ENCODE measurements at regions not wholly inside any gene's neighbourhood (a gene's known extent, or its start where the extent isn't known, plus 50 kb on each side); places are given as distances from the start of the nearest gene placed in this dataset.

DNA sequence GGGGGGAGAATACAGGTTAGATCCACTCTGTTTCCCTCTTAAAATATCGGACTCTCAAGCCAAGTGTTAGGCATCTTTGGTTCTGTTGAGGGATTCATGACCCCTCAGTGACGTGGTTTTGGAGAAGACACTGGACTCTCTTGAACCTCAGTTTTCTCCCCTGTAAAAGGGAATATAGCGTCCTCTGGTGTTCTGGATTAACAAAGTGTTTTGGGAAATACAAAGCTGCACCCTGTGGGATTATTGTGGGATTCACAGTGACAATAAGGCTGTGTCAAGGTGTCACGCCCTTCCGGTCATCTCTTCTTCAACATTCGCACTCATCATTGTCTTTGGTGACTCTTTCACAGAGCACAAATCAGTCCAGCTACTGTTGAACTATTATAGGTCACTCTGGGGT is 139.0 kb downstream of the IRX1 start:
- no peak for DNase-seq (ENCODE audit: low read depth in 2 of 3, low spot score in 1 of 3)

DNA sequence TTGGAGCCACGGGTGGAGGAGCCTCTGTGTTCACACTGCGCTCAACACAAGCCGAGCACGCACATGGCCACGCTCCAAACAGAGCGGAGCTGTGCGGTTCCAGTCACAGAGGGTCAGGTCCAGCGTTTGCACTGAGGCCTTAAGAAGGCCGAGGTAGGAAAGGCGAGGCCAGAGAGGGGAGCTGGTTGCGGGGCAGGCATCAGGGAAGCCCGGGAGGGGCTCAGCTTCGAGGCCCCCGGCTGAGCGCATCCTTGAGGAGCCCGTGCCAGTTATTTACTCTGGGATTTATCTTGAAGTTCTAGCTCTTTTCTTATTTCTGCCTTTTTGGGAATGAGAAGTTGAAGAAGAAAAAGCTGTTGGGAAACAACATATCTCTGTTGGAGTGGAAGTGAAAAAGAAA is 140.8 kb downstream of the IRX1 start:
- no peak for DNase-seq (ENCODE audit: low read depth in 2 of 3, low spot score in 1 of 3)

DNA sequence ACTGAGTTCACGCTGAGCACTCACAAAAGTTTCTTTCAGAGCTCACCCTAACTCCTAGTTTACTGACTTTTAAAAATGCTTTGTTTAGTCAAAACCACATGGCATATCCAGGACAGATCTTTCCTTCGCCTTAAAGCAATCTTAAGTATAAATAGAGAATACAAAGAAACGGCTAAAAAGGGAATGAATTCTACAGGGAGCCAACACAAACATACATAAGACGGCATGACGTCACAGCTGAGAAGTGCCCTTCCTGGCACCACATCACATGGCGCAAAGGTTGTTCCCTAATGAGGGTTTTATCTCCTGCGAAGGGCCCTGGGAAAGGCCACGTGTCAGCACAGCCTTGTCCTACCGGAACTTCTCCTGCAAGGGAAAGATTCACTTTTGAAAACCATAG is 141.3 kb downstream of the IRX1 start:
- DNase-seq (ENCODE audit: low read depth in 2 of 3, low spot score in 1 of 3): no peak

DNA sequence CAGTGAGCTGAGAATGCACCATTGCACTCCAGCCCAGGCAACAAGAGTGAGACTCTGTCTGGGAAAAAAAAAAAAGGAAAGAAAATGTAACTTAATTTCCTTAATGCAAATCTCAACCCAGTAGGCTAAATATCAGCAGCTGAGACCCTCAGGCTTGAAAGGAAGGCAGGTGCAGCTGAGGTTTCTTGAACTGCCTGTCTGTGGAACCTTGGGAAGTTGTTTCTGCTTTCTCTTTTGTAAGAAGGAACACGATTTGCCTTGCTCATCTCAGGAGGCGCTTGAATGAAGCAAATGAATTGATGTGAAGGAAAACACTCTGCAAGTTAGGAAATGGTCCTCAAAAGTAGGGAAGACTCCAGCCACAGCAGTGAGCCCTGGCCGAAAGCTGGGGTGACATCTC is 143.3 kb downstream of the IRX1 start:
- no peak for DNase-seq (ENCODE audit: low read depth in 2 of 3, low spot score in 1 of 3)

DNA sequence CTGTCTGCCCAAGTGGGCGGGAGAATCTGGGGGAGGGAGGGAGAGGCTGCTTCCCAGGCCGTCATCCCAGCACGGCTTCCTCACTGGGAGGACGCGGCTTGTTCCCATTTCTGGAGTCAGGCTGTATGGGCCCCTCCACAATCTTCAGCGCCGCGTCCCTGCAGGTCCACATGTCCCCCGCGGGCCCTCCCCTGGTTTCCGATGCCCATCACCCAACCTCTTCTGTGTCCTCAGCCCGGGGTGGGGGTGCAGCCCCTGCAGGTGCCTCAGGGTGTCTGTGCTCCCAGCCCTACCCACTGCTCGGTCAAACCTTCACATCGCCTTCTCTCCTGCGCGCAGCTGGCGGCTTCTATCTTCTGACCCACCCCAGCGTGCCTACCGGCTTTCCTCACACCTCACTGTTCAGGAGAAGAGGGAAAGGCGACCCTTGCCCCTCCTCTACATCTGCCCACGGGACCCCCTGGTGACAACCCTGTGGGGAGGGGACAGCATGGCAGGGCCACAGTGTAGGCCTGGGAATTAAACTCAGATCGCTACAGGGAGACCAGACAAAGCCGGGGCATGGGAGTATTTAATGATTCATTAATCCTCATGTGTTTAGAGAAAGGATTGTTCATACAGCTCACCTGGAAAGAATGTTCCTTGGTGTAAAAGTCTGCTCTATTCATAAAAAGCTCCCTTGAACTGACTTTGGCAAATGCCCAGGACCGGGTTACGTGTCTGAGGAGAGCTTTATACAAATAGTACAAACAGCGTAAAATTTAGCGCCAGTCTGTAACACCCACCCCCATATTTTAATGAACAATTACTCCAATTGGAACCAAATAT is 145.1 kb downstream of the IRX1 start:
- no peak for DNase-seq (ENCODE audit: low read depth in 2 of 3, low spot score in 1 of 3)

DNA sequence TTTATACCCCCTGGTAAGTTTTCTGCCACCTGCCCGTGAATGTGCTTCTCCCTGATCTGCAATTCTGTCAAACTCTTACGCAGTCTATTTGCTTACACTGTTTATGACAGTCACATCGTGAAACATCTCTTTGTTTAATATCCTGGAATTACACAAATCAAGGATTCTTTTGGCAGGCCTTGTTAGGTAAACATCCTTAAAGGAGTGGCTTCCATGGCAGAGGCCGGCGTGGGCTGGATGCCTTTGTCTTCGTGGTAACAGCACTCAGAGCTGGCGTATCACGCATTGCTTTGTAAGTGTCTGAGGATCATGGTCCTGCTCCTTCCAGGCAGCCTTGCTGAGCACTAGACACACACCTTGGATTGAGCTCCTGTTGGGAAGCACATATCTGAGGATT is 145.7 kb downstream of the IRX1 start:
- no peak for DNase-seq (ENCODE audit: low read depth in 2 of 3, low spot score in 1 of 3)

DNA sequence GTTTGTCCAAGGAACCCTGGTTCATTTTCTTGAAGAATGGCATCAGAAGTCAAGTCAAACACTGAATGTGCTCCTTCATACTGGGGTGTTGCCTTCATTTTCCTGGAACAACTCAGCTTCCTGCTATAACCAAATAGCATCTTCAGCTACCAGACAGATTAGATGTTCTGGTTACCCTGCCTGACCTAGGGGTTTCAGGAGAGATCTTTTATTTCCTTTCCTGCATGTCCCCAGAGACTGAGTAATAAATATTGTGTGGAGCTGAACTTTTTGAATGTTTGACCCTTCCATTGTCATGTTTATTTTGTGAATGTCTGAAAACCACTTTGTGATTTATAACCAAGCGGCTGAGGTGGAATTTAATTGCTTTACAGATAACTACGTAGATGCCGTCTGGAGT is 147.1 kb downstream of the IRX1 start:
- DNase-seq (ENCODE audit: low read depth in 2 of 3, low spot score in 1 of 3): no peak

DNA sequence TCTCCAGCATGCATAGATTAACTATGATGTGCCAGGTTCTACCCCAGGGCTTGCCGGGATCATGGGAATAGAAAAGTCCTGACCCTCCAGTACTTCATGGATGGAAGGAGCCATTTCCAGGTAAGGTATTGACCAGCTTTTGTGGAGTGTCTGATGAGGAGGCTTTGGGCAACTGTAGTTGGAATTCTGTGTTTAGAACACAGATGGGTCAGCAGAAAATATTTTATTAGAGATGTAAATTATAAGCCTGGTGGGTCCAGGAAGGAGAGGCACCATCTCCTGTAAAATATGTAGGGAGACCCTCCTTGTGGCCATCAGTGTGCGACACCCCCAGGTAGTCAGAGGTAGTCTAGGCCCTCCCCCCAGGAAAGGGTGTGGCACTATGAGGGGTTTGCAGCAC is 156.2 kb downstream of the IRX1 start:
- DNase-seq (ENCODE audit: low read depth in 2 of 3, low spot score in 1 of 3): no peak

DNA sequence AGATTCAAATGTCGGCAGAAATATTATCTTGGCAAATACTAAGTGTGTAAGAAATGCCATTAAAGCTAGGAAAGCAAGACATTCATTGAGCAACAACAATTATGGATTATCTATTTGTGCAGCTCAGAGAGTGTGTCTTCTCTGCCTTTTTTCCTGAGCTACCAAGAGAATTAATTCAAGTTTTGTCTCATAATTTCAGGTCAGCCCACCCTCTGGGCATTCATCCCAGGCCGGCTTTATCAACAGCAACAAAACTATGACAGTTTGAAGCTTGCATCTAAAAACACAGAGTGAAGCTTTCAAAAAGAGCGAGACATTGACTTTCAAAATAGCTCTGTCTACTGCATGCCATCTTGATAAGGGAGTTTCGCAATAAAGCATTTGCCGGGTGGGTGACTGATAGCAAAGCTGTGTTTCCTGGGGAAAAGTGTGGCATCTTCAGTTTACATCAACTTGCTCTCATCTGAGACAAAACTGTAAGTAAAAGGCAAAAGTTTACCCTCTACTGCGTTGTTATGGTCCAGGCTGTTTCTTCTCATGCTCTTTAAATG is 182.4 kb downstream of the IRX1 start:
- no peak for DNase-seq (ENCODE audit: low read depth in 2 of 3, low spot score in 1 of 3)

DNA sequence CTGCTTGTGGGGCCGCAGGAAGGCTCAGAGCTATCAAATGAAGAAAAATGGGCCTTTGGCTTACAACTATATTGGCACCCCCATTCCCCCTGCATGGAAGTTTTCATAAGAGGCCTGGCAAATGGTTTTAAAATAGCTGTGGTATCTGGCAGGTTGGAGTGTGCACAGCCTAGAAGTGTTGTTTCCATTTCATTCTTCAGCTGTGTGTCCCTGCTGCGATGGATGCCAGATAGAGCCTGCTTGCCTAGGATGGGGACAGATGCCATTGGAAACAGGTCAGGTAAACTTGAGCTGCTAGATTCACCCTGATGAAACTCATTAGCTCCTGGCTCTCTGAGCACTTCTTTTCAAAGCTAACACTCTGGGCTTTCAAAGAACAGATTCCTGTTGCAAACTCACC is 183.3 kb downstream of the IRX1 start:
- DNase-seq (ENCODE audit: low read depth in 2 of 3, low spot score in 1 of 3): no peak

DNA sequence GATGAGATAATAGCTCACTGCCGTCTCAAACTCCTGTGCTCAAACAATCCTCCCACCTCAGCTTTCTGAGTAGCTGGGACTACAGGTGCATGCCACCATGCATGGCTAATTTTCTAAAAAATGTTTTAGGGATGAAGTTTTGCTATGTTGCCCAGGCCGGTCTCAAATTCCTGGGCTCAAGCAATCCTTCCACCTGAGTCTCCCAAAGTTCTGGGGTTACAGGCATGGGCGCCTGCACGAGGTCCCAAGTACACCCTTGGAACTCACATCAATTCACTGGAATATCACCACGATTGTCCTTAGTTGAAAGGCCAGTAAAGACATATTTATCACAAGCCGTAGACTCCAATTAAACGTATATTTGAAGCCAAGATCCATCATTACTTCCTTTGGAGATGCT is 184.6 kb downstream of the IRX1 start:
- DNase-seq (ENCODE audit: low read depth in 2 of 3, low spot score in 1 of 3): no peak

DNA sequence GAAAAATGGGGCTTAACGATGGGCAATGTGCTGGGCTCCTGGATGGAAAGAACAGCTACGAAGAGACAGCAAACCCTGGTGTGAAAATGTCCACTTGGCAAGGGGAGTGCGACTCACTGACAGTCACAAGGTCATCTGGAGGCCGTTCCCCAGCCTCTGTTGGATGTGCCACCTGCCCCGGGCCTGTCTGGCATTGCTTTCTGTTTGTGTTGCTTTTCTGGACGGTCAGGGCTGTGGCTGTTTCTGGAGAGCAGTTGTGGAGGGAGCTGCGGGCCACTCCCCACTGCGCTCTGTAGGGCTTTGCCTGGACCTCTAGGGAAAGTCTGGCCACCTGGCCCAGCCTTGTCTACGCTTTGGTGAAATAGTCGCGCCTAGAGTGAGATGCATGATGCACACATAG is 185.3 kb downstream of the IRX1 start:
- DNase-seq (ENCODE audit: low read depth in 2 of 3, low spot score in 1 of 3): no peak

DNA sequence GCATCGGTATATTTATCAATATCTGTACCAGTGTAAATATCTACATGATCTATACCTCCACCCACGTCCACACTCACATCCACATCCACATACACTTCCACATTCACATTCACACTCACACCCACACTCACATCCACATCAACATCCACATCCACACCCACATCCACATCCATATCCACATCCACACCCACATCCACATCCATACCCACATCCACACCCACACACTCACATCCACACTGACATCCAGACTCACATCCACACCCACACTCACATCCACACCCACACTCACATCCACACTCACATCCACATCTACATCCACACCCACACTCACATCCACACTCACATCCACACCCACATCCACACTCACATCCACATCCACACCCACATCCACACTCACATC is 189.2 kb downstream of the IRX1 start:
- no peak for DNase-seq (ENCODE audit: low read depth in 2 of 3, low spot score in 1 of 3)

DNA sequence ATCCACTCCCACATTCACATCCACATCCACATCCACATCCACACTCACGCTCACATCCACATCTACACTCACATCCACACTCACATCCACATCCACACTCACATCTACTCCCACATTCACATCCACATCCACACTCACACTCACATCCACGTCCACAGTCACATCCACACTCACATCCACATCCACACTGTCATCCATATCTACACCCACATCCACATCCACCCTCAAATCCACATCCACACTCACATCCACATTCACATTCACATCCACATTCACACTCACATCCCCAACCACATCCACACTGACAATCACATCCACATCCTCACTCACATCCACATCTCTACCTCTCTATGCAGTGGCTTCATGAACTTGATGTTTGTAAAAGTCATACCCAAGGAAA is 190.5 kb downstream of the IRX1 start:
- DNase-seq (ENCODE audit: low read depth in 2 of 3, low spot score in 1 of 3): no peak

DNA sequence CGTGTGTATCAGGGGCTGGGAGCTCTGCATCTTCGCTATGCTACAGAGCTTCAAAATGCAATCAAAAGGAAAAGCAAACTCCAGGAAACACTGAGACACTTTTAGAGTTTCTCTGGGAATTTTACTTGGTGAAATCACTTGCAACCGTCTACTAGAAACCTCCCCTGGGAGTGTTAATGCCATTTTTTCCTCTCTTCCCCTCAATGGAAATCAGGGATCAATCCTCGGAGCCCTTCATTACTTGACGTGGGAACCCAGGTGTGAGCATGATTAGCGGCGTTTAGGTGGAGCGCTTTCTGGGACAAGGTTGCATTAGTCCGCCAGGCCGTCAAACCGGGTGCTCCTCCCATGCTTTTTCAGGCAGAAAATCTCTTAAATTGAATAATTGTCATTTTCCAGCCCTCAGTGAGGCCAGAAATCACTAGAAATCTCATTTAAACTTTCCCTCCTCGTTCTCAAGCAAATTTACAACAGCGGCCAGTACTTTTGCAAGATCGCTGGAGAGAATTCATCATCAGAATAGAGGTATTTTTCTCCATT is 191.3 kb downstream of the IRX1 start:
- no peak for DNase-seq (ENCODE audit: low read depth in 2 of 3, low spot score in 1 of 3)

DNA sequence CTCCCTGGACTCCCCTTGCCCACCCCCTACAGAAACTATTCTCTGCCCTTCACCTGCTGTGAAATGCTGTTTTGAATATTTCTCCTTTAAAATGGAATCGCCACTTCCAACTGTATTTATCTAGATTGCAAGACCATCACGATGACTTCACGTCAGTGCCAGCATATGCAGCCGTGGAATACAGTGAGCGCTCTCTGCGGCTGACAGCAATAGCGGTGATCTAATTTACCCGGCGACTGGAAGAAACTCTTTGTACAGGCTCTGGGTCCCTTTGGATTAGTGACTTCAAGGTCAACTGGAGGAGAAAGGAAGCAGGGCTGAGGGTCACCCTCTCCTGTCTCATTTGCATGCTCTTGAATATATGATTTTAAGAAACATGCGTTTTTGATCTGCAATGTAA is 192.0 kb downstream of the IRX1 start:
- no peak for DNase-seq (ENCODE audit: low read depth in 2 of 3, low spot score in 1 of 3)

DNA sequence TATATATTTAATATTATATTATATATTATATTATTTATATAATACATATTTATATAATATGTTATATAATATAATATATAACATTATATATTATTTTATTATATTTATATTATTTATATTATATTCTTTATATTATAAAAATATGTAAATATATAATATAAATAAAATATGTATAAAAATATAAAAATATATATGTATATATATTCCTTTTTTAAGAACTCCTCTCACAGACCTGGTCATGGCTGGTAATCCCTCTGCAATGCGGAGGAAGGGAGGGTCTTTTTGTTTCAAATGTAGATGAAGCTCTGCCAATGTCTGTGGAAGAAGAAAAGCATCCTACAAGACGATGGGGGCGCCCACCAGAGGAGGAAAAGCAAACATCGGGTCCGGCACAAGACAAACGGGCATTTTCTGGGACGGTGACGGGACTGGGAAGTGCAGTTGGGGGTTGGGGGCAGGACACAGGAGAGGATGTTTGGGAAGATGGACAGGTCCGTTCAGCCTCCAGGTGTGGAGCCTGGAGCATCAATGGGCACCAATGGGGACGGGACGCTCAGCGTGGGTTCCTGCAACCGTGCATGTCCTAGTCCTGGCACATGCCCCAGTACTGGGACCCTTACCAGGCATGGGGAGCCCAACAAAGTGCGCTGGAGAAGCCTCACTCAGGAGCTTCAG is 194.0 kb downstream of the IRX1 start:
- DNase-seq (ENCODE audit: low read depth in 2 of 3, low spot score in 1 of 3): no peak

DNA sequence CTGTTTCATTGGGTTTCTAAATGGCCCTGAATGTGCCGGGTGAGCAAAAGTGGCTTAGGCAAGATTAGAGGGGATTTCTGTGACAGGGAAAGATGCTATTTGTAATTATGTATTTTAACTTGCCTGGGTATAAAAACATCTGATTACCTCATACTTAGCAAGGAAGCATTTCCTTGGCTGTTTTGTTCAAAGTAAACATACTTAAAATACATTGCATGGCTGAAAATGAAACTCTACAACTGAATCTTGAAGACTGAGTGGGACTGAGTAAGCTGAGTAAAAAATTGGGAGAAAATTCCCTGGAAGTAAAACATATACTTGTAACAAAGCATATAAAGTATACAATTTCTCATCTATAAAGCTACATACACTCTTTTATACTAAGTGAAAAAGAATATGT is 197.5 kb downstream of the IRX1 start:
- DNase-seq (ENCODE audit: low read depth in 2 of 3, low spot score in 1 of 3): no peak

DNA sequence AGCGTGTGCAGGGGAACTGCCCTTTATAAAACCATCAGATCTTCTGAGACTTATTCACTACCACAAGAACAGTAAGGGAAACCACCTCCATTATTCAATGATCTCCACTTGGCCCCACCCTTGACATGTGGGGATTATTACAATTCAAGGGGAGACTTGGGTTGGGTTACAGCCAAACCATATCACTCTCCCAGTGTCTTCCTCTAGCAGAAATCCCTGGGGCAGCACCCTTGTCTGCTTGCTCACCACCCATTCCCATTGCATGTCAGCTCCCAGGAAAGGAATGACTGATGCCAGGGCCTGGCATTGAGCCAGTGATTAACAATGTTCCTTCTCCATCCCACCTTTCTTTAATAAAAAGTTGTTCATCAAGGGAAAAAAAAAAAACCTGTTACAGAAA is 199.0 kb downstream of the IRX1 start:
- no peak for DNase-seq (ENCODE audit: low read depth in 2 of 3, low spot score in 1 of 3)

DNA sequence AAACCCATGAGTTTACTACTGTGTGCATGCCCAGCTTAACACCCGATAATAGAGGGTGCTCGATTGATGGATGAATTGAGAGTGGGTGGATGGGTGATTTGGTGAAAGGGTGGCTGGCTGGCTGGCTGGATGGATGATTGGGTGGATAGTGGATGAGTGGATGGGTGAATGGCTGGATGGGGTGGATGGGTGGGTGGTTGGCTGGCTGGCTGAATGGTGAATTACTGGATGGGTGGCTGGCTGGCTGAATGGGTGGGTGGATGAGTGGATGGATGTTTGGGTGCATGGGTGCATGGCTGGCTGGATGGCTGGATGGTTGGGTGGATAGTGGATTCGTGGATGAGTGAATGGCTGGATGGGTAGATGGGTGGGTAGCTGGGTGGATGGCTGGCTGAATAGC is 201.1 kb downstream of the IRX1 start:
- no peak for DNase-seq (ENCODE audit: low read depth in 2 of 3, low spot score in 1 of 3)

DNA sequence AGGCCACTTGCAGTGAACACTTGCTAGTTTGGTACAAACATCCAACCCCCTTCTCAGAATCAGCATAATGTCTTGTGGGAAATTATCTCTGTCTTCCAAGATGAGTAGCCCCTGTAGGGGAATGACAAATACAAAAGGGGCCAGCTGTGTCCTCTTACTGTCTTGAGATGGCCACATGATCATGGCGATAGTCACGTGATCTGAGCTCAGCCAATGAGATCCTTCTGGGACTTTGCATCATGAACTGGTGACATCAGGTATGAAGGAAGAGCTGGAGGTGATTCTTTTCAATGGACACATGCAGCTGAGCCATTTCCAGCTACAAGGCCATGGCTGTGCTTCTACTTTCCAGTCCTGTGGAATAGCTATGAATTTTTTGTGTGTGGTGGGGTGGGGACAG is 206.3 kb downstream of the IRX1 start:
- no peak for DNase-seq (ENCODE audit: low read depth in 2 of 3, low spot score in 1 of 3)

DNA sequence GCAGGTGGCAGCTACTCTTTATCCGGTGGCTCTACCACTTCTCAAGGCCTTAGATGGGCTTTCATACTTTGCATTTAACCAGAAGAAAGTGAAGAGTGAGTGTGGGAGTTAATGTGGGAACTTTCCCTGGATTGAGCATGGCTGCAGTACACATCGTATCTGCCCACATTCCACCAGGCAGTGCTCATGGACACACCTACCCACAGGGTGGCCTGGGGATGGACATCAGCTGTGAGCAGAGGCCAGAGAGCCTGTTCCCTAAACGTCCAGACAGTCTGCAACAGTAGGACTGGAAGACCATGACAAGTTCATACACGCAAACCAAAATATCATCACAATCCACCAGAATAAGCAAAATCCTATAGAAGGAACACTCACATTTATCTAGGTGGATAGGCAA is 213.8 kb downstream of the IRX1 start:
- DNase-seq (ENCODE audit: low read depth in 2 of 3, low spot score in 1 of 3): no peak

All from stimulated activated CD4-positive, alpha-beta T cell treated with anti-CD3 and anti-CD28 coated beads, Interleukin-12 subunit alpha, Interleukin-12 subunit beta, amount 100 ng/mL, for 48 hours (primary cell).